Skin of body (tissue), 1 donor: ENCODE measurements at regions not wholly inside any gene's neighbourhood (a gene's known extent, or its start where the extent isn't known, plus 50 kb on each side); places are given as distances from the start of the nearest gene placed in this dataset.

Experiments
- DNase-seq: peaks from one replicate; lab custom pipeline; 2025; lab: John Stamatoyannopoulos, UW

DNA sequence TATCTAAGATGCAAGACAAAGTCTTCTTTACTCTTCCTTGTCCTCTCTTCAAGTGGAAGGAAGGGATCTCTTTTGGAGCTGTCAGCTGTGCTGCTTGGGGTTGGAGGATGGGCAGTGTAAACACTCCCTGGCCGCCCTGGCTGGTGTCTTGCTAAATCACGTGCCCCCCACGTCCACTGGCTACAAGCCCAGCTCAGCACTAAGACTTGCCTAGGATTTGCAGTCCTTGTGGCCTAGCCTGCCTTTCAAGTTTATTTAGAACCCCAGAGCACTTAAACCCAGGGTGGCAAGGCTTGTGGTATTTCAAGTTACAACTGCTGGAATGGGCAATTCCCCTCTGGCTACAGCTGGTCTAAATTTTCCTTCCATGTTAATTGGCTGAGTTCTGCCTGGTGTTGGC lies 272.4 kb upstream of the MYO3A start:
- no peak for DNase-seq

- no peak for DNase-seq
Observed at GRCh38 chr10:25666276-25666675, 267.8 kb upstream of the MYO3A start.

- DNase-seq, result no peak
Observed at GRCh38 chr10:25675204-25675603, 258.8 kb upstream of the MYO3A start.

GRCh38 chr10:25675615-25676014 lies 258.4 kb upstream of the MYO3A start:
- no peak for DNase-seq

GRCh38 chr10:25678220-25678619 lies 255.8 kb upstream of the MYO3A start:
- no peak for DNase-seq

GRCh38 chr10:25678666-25679065 lies 255.4 kb upstream of the MYO3A start:
- no peak for DNase-seq

DNA sequence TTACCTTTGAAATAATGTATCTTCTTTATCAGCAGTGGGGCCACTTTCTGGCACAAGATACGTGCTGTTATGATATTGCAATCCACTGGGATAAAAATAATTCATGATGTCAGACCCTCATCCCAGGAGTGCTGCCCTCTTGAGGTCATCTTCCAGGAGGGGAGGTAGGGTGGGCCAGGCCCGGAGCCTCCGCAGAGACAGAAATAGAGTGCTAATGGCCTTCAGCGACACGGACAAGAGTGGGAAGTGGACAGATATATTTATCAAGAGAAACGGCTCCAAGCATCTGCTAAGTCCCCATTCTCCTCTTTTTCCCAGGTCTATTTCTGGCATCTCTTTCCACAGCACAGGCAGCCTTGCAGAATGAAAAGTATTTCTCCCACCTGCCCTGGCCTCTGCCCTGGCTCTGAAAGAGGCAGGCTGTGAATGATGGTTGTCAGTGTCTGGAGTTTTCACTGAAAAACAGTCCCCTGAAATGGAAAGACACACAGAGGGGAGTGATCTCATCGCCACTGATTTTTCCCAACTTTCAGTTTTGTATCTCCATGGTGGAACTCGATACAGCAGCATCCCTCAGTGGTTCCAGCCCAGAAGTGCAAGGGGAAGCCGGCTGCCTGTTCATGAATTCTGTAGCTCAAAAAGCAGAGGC lies 251.7 kb upstream of the MYO3A start:
- no peak for DNase-seq

DNA sequence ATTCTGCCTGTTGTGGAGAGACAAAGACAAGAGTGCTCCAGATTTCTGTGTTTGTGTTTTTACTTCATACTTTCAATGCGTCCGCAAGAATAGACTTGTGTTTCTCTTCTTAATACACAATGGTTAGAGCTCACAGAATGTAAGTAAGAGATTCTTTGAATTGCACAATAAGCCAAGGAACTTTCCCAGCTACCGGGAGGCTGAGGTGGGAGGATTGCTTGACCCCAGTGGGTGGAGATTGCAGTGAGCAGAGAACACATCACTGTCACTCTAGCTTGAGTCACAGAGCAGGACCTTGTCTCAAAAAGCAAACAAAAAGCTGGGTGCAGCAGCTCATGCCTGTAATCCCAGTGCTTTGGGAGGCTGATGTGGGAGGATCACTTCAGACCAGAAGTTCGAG lies 250.7 kb upstream of the MYO3A start:
- DNase-seq, result no peak

GRCh38 chr10:25687521-25687920 lies 246.5 kb upstream of the MYO3A start:
- no peak for DNase-seq

DNA sequence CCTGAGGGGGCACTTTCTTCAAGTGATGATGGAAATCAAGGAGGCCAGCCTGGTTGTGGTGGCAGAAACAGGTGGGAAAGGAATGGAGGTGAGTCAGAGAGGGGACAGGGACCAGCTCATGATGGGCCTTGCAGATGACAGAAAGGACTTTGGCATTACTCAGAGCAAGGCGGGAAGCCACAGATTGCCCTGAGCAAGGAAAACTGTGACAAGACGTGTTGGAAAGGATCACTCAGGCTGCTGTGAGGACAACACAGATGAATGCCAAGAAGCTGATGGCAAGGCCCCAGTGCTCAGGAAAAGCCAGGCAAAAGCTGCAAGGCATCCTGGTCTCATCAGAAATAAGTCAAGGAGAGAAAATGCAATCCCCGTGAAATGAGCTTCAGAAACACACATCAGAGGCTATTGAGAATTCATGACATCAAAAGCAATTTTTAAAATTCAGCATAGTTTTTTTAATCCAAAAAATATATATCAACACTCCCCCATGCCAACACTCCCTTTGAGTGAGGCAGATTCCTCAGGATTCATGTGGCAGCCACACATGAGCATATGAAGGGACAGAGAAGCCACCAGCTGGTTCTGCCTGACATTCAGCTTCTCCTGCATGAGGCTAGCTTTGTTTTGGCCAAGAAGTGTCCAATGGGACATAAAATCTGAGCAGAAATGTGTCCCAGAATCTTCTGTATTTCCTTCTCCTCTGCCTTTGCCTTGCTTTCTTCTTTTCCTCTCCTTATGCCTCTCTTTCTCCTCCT lies 244.5 kb upstream of the MYO3A start:
- DNase-seq, result no peak

DNA sequence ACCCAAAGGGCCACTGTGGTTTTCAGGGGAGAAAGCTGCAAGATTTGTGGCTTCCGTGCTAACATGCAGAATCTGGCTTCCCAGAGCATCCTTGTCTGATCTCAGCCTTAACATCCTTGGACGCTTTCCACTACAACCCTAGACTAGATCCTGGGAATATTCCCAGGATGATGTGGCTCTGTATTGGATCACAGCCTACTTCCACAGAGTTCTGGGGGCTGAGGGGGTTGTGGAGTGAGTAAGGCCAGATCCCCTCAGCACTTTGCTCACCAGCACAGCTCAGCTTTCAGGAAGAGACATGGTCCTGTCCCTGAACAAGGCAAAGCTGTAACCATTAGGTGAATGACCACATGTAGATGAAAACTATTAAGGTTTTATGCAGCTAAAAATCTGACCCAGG lies 241.3 kb upstream of the MYO3A start:
- DNase-seq, result no peak

DNA sequence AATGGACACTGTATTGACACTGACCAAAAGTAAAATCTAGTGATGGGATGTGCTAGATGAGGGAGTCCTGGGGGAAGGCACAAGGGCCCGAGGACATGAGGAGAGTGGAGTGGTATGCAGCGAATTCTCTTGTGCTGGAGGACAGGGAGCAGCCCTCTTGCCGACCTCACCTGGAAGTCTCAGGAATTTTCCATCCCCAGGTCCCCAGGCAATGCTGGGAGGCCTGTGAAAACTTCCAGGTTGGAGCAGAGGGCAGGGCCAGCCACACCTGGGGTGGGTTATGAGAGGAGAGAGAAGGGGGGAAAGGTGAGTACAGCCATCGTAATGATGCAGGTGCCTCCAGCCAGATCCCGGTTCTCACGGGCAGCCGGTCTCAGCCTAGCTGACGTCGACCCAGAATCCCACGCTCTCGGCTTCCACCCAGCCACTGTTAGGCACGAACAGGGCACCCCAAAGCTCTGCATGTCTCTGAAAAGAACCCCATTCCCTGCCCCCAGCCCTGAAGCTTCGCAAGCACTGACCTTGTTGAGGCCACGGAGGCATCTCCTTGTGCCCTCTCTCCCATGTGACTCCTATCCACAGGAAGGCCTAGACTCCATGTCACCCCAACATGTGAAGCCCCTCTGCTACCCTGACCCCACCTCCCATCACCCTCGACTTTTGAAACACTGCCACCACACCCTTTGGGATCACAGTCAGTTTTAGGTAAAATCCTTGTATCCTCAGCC lies 239.7 kb upstream of the MYO3A start:
- DNase-seq, result no peak

DNA sequence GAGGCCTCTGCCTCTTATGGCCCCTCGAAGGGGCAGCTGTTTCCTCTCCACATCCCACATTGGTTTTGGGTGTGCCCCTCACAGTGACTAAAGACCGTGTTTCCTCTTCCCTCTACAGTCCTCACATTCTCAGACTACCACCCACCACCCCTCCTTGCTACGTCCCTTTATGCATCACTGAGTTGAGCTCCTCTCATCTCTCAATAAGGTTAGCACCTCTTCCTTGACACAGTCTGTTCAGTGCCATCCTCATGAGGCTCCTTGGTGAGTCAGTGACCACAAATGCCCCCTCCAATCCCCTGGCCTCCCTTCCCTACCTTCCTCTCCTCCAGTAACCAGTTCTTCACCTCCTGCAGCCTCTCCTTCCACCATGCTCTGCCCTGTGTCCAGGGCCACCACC lies 239.1 kb upstream of the MYO3A start:
- DNase-seq, result no peak

GRCh38 chr10:25695586-25695985 lies 238.4 kb upstream of the MYO3A start:
- DNase-seq, result no peak

- DNase-seq, result no peak
Observed at GRCh38 chr10:25696013-25696708, 237.9 kb upstream of the MYO3A start.

DNA sequence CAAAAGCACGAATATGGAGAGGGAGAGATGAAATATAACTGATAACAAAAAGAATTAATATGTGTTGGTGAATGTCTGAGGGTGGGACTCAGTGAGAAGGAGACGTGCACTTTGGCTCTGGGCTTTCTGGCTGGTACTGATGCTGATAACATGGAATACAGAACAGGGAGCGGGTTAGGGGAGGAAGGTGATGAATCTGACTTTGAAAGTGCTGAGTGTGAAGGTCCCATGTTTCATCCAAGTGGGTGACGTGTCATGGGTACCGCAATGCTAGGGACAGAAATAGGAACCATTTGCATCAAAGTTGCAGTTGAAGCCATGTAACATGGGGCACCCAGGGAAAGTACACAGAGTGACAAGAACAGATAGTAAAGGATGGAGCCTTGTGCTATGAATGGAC lies 236.6 kb upstream of the MYO3A start:
- DNase-seq, result no peak

GRCh38 chr10:25698638-25699037 lies 235.4 kb upstream of the MYO3A start:
- DNase-seq, result no peak

GRCh38 chr10:25699631-25700030 lies 234.4 kb upstream of the MYO3A start:
- no peak for DNase-seq

- no peak for DNase-seq
Observed at GRCh38 chr10:25701652-25702051, 232.4 kb upstream of the MYO3A start.

DNA sequence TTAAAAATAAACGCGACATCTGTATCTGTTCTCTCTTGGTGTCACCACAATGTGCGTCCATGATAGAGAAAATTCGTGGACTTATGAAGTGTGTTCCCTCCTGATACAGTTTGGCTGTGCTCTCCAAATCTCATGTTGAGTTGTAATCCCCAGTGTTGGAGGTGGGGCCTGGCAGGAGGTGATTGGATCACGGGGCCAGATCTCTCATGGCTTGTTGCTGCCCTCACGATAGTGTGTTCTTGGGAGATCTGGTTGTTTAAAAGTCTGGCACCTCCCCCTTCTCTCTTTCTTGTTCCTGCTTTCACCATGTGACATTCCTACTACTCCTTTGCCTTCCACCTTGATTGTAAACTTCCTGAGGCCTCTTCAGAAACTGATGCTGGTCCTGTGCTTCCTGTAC lies 229.4 kb upstream of the MYO3A start:
- DNase-seq, result no peak

DNA sequence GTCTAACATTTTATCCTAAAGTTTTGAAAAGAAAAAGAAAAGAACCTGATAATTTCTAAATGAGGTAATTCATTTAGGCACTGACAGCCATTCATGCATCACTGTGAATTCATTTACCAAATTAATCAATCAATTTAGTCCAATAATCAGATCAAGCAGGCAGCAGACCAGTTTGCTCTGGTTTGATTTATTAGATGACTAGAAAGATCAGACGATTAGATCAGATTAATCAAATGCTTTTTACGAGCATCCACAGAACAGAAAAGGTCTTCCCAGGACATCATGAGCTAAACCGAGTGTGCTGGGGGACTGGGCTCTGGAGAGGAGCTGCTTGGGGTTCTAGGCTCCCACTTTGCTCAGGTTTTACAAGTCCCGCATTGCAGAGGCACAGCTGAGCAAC lies 226.5 kb upstream of the MYO3A start:
- no peak for DNase-seq
